Ovary (tissue), 3 donors: ENCODE measurements at regions not wholly inside any gene's neighbourhood (a gene's known extent, or its start where the extent isn't known, plus 50 kb on each side); places are given as distances from the start of the nearest gene placed in this dataset.

ENCODE experiments used
- EP300 ChIP-seq: sonication (generic); formaldehyde crosslinking; IDR thresholded peaks from one replicate; pipeline ENCODE4 v1.6.1; 2017; ENCODE audit warnings: antibody characterized with exemption
- POLR2A ChIP-seq: fragments of 450-650 bp; IDR thresholded peaks from one replicate; pipeline ENCODE4 v1.6.1; 2017; ENCODE audit warnings: antibody characterized with exemption, mild to moderate bottlenecking, moderate library complexity
- TF ChIP-seq, protein P1 (sequence below), 3 donors: fragments of 450-650 bp in 2 of 3; fragments of 200-600 bp in 1 of 3; IDR thresholded peaks; one replicate each; pipeline versions ENCODE4 v1.5.1 to v1.8.0; 2016 to 2022; ENCODE audit warnings: antibody characterized with exemption in 3 of 3, mild to moderate bottlenecking in 1 of 3
- donor health status: DM: no; HTN: no; CAD: no.

- TF ChIP-seq, protein P1, sequence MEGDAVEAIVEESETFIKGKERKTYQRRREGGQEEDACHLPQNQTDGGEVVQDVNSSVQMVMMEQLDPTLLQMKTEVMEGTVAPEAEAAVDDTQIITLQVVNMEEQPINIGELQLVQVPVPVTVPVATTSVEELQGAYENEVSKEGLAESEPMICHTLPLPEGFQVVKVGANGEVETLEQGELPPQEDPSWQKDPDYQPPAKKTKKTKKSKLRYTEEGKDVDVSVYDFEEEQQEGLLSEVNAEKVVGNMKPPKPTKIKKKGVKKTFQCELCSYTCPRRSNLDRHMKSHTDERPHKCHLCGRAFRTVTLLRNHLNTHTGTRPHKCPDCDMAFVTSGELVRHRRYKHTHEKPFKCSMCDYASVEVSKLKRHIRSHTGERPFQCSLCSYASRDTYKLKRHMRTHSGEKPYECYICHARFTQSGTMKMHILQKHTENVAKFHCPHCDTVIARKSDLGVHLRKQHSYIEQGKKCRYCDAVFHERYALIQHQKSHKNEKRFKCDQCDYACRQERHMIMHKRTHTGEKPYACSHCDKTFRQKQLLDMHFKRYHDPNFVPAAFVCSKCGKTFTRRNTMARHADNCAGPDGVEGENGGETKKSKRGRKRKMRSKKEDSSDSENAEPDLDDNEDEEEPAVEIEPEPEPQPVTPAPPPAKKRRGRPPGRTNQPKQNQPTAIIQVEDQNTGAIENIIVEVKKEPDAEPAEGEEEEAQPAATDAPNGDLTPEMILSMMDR (IDR thresholded peaks at IDR 0.05), result no peak
- no peak for TF ChIP-seq POLR2A
- TF ChIP-seq EP300, result no peak
Measured at GRCh38 chr9:126147186-126147935, 179.3 kb upstream of the MVB12B start.
